GM18909 (cell line): ENCODE measurements at regions not wholly inside any gene's neighbourhood (a gene's known extent, or its start where the extent isn't known, plus 50 kb on each side); places are given as distances from the start of the nearest gene placed in this dataset.

Experiments used
- ATAC-seq: cut with Tn5 transposase; IDR thresholded peaks from one replicate; pipeline ENCODE4 v1.9.1; 2021; ENCODE audit warnings: mild to moderate bottlenecking; ENCODE audit not compliant: unreplicated experiment, poor library complexity

DNA sequence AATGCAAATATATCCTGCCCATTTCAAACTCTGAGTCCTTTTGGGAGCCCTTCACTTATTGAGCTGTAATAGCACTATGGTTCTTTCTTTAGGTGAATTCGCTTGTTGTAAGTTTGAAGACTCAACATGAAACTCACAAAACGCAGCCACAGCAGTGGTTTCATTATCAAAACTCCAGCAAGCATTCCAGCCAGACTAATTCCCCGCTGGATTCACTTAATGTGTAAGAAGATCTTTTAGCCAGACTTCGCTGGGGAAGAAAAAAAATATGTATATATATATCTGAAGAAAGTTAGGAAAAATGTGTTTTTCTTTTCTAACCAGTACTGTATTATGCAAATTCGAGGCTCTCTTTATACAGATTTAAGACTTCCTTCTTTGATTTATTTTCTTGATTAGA, 241.1 kb downstream of the WNT5A start:
- ATAC-seq = no peak

DNA sequence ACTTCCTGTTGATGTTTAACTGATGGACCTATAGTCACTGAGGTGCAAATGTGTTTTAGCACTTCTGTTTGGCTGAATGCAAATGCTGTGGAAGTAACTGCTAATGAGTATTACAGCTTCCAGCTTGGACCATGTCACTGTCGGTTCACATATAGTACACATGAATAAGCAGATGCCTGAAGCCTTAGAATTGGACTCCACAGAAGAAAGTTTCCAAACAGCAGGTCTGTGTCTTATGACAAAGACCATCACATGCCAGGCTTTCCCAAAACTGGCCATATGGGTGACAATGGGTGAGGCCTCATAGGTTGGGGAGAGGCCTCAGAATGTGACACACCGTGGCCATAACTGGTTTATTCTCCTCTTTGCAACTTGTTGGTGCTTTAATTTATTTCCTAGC, 241.8 kb downstream of the WNT5A start:
- no peak for ATAC-seq

DNA sequence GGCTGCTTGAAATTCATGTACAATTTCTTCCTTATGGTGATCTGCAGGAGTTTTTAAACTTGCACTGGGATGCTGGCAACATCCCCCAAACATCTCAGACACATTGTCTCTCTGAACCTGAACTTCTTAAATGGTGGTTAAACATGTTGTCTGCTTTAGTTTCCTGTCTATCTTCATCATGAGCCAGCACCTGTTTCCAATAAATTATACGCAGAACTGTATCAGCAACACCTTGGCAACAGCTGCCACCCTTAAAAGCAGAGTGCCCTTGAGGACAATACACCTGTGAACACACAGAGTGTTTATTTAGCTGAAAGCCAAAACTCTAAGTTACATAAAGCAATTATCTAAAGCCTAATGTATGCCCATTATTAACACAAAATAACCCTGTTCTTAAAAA, 242.9 kb downstream of the WNT5A start:
- no peak for ATAC-seq

DNA sequence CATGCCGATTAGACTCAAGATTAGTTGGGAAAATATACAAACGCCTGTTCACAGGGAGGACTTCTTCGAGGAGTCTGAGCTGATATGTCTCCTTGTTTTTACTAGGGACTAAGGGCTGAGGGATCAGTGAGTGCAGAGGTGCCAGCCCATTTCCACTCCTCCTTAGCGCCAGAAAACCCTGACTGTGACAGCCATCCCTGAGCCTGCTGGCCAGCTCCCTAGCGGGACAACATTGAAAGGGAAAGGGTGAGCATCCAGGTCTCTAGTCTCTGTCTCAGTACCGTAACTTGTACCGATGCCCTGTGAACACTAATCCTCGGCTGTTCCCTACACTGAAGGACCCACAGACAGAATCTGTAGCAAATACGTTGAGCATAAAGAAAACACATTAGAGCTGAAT, 243.4 kb downstream of the WNT5A start:
- ATAC-seq = no peak

DNA sequence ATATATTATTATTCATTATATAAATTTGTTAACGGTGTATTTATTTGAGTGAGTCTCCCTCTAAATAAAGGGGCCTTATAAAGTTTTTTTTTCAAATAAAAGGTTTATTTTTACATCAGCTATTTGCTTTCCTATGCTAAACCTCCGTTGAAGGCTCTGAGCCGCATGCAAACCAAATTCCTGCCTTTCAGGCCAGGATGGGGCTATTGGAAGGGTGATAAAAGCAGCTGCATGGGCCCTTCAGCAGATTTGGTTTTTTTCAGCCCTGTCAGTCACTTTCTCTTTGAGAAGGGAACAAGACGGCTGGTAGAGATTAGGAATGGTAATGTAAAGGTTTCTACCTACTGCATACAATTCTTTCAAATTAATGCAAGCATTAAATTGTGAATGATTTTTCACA, 244.2 kb downstream of the WNT5A start:
- no peak for ATAC-seq

DNA sequence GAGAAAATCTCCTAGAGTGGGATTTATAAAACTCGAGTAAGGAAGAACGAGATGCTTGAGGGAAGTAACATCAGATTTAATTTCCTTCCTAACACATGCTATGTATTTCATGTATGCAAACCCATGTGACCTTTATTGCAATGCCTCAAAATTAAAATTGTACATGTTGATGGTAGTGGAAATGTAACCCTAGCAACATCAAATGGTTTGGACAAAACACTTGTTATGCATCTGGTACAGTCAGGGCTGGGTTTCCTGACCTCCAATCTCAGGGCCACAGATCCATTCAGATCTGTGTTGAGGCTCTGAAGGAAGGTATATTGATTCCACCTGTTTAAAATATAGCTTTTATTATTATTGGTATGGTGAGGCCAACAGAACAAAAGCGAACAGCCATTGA, 246.0 kb downstream of the WNT5A start:
- no peak for ATAC-seq

DNA sequence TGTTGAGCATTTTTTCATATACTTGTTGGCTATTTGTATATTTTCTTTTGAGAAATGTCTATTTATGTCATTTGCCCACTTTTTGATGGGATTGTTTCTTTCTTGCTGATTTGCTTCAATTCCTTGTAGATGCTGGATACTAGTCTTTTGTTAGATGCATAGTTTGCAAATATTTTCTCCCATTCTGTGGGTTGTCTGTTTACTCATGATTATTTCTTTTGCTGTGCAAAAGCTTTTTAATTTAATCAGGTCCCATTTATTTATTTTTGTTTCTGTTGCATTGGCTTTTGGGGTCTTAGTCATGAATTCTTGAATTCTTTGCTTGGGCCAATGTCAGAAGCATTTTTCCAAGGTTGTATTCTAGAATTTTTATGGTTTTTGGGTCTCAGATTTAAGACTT, 251.7 kb downstream of the WNT5A start:
- ATAC-seq = no peak

DNA sequence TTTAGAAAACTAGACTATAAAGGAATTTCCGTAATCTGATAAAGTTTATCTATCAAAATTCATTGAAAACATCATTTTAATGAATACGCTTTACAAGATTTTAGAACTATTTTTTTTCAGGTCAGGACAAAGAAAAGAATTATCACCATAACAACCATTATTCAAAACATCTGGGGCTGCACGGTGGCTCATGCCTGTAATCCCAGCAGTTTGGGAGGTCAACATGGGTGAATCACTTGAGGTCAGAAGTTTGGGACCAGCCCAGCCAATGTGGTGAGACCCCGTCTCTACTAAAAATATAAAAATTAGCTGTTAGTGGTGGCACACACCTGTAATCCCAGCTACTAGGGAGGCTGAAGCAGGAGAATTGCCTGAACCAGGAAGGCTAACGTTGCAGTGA, 260.4 kb downstream of the WNT5A start:
- ATAC-seq = no peak

DNA sequence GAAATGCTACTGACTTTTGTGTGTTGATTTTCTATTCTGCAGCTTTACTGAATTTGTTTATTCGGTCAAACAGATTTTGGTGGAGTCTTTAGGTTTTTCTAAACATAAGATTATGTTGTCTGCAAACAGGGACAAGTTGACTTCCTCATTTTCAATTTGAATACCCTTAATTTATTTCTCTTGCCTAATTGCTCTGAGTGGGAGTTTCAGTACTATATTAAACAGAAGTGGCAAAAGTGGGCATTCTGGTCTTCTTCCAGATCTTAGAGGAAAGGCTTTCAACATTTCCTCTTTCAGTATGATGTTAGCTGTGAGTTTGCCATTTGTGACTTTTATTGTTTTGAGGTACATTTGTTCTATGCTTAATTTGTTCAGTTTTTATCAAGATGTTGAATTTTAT, 268.5 kb downstream of the WNT5A start:
- no peak for ATAC-seq

DNA sequence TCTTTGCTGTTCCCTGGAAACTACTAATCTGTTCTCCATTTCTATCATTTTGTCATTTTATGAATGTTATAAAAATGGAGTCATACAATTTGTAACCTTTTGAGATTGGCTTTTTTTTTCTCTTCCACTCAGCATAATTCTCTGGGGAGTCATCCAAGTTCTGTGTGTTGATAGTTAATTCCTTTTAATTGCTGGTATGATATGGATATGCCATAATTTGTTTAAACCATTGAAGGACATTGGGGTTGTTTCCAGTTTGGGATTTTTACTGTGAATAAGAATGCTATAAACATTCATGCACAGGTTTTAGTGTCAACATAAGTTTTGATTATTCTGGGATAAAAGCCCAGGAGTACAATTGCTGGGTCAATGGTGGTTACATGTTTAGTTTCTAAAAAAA, 279.4 kb downstream of the WNT5A start:
- no peak for ATAC-seq

DNA sequence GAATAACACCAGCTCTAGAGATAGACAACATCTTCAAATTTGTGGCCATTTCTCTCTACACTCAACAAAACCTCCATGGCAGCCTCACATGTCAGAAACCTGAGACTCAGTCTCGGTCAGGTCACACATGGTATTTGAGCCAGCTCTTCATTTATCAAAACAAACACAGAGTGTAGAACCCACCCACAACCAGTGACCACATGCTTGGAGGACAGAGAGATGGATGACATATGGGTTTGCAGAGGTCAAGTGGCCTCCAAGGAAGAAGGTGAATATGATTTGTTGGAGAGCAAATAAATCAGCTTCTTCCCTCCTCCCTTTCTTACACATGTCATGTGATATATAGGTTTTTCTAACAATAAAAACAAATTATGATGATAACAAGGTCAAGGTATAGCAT, 278.1 kb upstream of the LRTM1 start:
- no peak for ATAC-seq

DNA sequence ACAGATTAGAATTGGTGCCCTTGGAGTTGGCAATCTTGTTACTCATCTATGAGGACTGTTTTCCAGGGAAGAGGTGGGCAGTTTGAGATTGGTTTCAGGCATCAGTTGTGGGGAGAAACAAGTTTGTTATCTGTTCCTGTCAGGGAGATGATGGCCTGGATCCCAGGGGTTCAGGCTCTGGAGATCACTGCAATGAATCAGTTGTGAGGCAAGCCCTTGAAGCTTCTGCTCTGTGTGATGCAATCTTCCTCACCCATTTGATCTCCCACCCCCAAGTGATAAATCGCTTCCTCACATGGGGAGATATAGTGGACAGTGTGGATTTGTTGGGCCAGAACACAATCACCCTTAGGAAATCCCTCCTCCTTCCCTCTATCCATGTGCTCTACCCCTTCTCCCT, 276.6 kb upstream of the LRTM1 start:
- no peak for ATAC-seq

DNA sequence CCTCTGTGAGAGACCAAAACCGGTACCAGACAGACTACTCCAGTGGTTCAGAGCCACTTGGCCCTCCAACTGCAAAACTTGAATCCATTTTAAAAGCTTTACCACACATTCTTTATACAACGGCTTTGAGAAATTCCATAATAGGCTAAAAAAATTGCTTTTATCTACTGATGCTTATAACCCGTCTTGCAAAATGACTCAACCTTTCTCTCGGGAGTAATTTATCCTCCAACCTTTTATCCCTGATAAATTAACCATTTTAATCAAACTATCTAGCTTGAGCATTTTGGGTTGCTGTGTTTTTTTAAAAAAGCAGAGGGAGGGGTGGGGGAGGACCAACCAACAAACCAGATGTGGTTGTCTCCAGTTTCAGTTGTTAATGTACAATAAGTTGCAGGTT, 275.7 kb upstream of the LRTM1 start:
- no peak for ATAC-seq

DNA sequence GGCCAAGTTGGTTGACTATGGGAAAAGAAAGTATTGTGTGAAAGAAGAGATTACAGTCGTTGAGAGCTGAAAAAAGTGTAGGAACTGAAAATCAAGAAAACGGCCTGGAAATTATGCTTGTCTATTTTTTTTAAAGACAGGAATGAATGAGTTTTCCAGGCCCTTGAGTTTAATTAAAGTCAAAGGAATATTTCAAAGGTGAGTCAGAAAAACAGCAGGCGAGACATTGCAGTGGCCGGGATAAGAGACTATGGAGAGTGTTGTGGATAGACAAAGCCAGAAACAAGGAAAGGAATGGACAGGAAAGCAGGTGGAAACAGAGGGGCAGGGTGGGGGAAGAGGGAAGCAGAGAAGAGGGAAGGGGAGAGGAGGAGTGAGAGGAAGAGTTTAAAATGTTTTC, 275.1 kb upstream of the LRTM1 start:
- ATAC-seq = no peak

DNA sequence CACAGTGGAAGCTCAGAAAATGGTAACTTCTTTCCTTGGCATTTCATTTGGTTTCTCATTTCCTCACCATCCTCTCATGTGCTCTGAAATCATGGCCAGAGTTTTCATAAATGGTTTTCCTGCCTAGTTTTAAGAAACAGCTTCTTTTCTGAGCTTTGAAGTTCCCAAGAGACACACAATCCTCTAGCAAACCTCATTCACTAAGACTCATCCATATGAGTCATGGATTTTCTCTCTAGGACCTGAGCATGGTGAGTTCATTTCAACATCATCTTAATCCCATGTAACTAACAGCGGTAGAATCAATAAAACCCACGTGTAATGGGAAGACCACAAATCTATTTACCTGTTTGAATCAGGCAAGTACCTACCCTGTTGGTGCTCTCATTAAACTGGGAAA, 274.5 kb upstream of the LRTM1 start:
- no peak for ATAC-seq

DNA sequence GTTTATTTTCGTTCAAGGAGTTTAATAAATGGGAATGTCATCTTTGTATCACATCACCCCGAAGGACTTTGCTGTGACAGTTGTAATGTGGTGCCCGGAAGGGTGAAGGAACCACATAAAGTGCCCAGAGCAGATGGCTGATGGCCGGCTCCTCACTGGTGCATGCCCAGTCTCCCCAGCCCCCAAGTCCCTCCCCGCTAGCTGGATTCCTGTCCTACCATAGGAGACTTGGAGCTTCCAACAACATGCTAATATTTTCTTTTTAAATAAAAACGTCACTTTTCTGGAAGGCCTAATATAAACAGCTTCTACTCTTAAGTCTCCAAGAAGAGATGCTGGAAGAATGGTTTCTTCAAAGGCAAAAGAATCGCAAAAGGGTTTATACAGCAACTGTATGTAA, 273.9 kb upstream of the LRTM1 start:
- no peak for ATAC-seq

DNA sequence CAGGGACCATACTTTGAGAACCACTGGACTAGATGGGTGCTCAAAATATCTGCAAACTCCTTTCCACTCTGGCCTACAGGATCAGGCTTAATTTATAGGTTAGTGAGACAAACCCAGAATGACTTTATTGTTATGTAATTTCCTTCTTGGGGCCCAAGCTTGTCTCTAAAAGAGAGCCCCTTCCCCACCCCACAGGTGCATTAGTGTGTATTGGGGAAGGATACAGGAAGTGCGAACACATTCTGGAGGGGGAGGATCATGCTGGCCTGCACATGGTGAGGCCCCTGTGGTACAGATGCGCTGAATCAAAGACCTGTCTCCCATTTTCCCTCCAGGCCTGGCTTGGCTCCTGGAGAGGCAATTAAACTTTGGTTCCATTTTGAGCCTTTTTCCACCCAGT, 273.0 kb upstream of the LRTM1 start:
- no peak for ATAC-seq

DNA sequence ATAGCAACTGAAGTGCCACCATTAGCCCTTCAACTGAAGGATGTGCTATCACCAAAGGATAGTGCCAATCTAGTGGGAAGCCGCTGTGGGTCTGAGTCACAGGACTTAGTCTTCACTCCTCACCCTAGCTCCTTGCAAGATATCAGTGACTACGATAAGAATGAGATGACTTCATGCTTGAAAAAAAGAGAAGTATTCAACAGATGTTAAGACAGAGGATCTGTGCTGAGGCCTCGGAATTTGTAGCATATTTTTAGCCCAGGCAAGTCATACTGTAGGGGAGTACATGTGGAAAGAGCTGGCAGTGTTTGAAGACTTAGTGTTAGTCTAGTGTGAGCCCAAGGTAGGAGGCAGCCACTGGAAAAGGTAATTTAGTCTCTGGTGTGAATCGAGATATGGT, 270.7 kb upstream of the LRTM1 start:
- no peak for ATAC-seq

DNA sequence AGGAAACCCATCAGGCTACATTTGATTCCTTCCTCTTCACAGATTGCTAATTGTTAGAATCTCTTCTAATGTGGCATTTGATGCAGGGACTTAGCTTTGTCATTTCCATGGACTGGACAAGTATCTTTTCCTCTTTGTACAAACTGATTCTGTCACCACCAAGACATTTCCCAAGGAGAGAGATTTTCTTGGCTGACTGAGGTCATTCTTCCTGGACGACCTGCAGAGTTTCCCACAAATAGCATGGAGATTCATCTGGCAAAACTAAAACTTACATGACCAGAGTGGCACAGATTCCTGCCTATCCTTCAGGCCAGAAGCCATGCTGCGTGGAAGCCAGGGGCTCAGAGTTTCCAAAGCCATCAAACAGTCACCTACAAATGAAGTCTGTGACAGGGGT, 269.2 kb upstream of the LRTM1 start:
- no peak for ATAC-seq

DNA sequence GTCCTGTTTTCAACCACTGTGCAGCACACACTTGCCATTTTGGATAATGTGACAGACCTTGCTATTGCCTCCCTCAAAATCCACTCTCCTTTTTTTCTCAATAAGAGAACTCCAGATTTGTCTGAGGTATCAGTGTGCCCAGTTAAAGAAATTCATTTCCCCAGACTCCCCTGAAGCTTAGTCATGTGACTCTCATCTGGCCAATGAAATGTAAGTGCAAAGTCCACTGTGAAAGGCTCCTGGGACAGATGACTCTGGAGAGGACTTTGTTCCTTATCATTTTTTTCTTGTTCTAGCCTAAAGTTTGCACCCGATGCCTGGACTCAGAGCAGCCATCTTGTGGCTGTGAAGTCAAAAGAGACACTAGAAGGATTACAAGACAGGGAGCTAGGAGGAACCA, 268.6 kb upstream of the LRTM1 start:
- ATAC-seq = no peak

DNA sequence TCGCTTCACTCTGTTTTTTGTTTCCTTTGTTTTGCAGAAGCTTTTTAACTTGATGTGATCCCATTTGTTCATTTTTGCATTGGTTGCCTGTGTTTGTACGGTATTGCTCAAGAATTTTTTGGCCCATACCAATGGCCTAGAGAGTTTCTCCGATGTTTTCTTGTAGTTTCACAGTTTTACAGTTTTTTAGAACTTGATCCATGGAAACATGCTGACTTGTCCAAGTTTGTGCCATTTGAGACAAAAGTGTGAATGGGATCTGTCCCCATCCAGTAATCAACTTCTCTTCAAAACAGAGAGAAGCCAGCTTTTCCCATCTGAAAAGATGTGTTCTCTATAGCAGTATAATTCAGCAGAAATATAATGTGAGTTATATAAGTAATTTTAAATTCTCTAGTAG, 266.5 kb upstream of the LRTM1 start:
- no peak for ATAC-seq

DNA sequence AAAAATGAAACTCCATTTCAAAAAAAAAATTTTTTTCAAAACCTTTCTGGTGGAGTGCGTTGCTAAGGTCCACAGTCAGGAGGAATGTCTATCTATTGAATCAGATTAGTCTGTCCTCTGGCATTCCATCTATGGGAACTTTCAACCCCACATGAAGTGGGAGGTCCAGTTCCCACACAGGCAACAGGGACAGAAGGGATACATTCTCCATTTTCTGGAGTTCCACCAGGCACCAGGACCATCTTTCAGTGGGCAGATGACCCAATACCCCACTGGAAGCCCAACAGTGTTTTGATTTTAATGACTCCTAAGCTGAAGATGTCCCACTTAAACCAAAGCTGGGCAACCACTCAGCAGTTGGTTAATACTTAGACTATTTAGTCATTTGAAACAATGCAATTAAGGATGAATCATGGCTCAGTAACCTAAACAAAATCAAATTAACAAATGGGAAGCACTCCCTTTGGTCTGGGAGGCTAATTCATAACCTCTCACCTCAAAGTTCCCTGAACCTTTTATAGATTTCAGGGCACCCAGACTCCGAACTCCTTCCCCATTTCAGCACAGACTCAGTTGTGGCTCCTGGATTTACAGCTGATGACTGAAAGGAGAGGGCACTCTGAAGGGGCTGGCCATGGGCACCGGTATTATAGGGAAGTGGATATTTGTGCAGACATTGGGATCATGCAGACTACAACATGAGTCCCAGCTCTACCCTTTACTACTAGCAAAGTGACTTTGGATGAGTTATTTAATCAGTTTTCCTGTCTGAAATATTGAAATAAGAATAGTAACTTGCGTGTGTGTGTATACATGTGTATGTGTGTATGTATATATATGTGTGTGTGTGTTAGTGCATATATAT, 264.3 kb upstream of the LRTM1 start:
- ATAC-seq = no peak

DNA sequence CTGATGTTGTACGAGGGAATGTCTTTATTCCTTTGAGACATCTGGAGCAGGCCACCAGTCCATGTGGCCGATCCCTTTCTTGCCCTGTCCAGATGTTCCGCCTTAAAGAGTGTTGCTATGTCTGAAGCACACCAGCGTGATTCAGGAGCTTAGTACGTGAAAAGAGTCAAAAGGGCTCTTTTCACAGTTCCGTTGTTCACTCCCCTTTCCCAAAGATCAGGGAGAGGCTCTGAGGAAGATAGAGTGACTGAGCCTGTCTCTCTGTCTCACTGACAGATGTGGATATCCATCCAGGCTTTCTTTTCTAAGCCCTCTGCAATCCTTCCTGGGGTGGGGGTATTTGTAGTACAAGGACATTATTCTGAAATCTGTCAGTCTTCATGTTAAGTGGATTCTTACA, 262.5 kb upstream of the LRTM1 start:
- ATAC-seq = no peak
